Kidney (tissue), 13 donors: ENCODE measurements at regions not wholly inside any gene's neighbourhood (a gene's known extent, or its start where the extent isn't known, plus 50 kb on each side); places are given as distances from the start of the nearest gene placed in this dataset.

Source experiments
- DNase-seq, 5 donors: peaks; one replicate each; pipeline ENCODE4 v3.0.0-alpha.2; 2013 to 2020
- FAIRE-seq: peaks from 2 replicates; lab custom pipeline; 2012; peaks lifted over from hg19 to GRCh38; lab: Jason Lieb, UNC
- H3K27ac ChIP-seq, 2 donors: one replicate each; pipeline ENCODE4 v1.7.0; 2013; ENCODE audit warnings: low read depth in 2 of 2, low read length in 2 of 2, inconsistent platforms in 1 of 2
- H3K27me3 ChIP-seq: one replicate; pipeline ENCODE4 v1.7.1; 2013; ENCODE audit warnings: low read length, inconsistent platforms; ENCODE audit not compliant: control insufficient read depth, insufficient read depth
- H3K36me3 ChIP-seq, 3 donors: one replicate each; pipeline versions ENCODE4 v1.7.0 to v1.7.1; 2013; ENCODE audit warnings: low read length in 3 of 3, control low read depth in 1 of 3, inconsistent platforms in 1 of 3; ENCODE audit not compliant: insufficient read depth in 3 of 3, control insufficient read depth in 2 of 3
- H3K4me1 ChIP-seq, 3 donors: one replicate each; pipeline versions ENCODE4 v1.7.0 to v1.7.1; 2013; ENCODE audit warnings: low read length in 3 of 3, inconsistent platforms in 1 of 3, low read depth in 1 of 3; ENCODE audit not compliant: control insufficient read depth in 2 of 3, insufficient read depth in 2 of 3
- H3K4me3 ChIP-seq, 3 donors: one replicate each; pipeline versions ENCODE4 v1.7.0 to v1.8.1; 2013; ENCODE audit warnings: low read length in 3 of 3, control low read depth in 1 of 3, inconsistent platforms in 1 of 3
- H3K9ac ChIP-seq, 3 donors: one replicate each; pipeline versions ENCODE4 v1.7.0 to v1.7.1; 2013; ENCODE audit warnings: low read length in 3 of 3, control low read depth in 1 of 3, inconsistent platforms in 1 of 3
- H3K9me3 ChIP-seq, 3 donors: one replicate each; pipeline versions ENCODE4 v1.7.0 to v1.7.1; 2013; ENCODE audit warnings: low read length in 3 of 3, control low read depth in 1 of 3, inconsistent platforms in 1 of 3; ENCODE audit not compliant: control insufficient read depth in 2 of 3, insufficient read depth in 1 of 3
- CTCF ChIP-seq: IDR thresholded peaks from 3 replicates; pipeline ENCODE4 v1.5.1; 2012; ENCODE audit warnings: mild to moderate bottlenecking, moderate library complexity, borderline replicate concordance; ENCODE audit not compliant: insufficient read depth; ENCODE audit errors: extremely low read depth
- intact Hi-C: fragments of 100-400 bp; cut with DNase I; formaldehyde crosslinking; loops from one replicate; pipeline ENCODE4 v1.11.1; 2022
- donor health status: control.
- donor health status: control.
- donor health status: control.
- donor health status: control.
- donor health status: control.
- donor health status: DM: yes; HTN: yes; CAD: no.
- donor health status: Normal renal cell carcinoma (clear cell type).

- Histone ChIP-seq H3K27me3 (no peaks in the 10 kb centered on the region), H3K27ac (no peak overlapping the region), H3K9me3 (no peaks in the 10 kb centered on the region), H3K9ac (no peak overlapping the region), H3K36me3 (no peaks in the 10 kb centered on the region), H3K4me1 (no peaks in the 10 kb centered on the region), H3K4me3 (no peak overlapping the region)
- DNase-seq (no peak), FAIRE-seq (no peak)
- no peak for TF ChIP-seq CTCF
- intact Hi-C loops = no loop called here
Observed at GRCh38 chr1:219668446-219668845, 55.5 kb upstream of the ZC3H11B start.

- Histone ChIP-seq H3K4me3 (no peak overlapping the region), H3K36me3 (no peaks in the 10 kb centered on the region), H3K9me3 (no peaks in the 10 kb centered on the region), H3K4me1 (no peaks in the 10 kb centered on the region), H3K27ac (no peak overlapping the region), H3K27me3 (no peaks in the 10 kb centered on the region), H3K9ac (no peak overlapping the region)
- intact Hi-C loops = no loop called here
- no peak for TF ChIP-seq CTCF
- DNase-seq = no peak
- no peak for FAIRE-seq
Observed at GRCh38 chr1:219666242-219666641, 53.3 kb upstream of the ZC3H11B start.

- Histone ChIP-seq H3K27me3 (no peaks in the 10 kb centered on the region), H3K9ac (no peak overlapping the region), H3K4me3 (no peak overlapping the region), H3K27ac (no peak overlapping the region), H3K36me3 (no peaks in the 10 kb centered on the region), H3K4me1 (peaks cover 0 to 4% (median 0%) of the 10 kb centered on the region in 3 donors), H3K9me3 (no peaks in the 10 kb centered on the region)
- DNase-seq (no peak), FAIRE-seq (no peak)
- TF ChIP-seq CTCF = no peak
- intact Hi-C loops = no loop called here
Observed at GRCh38 chr1:219665089-219665488, 52.2 kb upstream of the ZC3H11B start.

- Histone ChIP-seq H3K9me3 (no peaks in the 10 kb centered on the region), H3K27ac (no peak overlapping the region), H3K4me3 (no peak overlapping the region), H3K36me3 (no peaks in the 10 kb centered on the region), H3K9ac (no peak overlapping the region), H3K4me1 (peaks cover 0 to 4% (median 0%) of the 10 kb centered on the region in 3 donors), H3K27me3 (no peaks in the 10 kb centered on the region)
- no peak for TF ChIP-seq CTCF
- DNase-seq (no peak), FAIRE-seq (no peak)
- intact Hi-C loops = no loop called here
Observed at GRCh38 chr1:219664310-219665029, 51.6 kb upstream of the ZC3H11B start.
